GM10266 (cell line): ENCODE measurements at regions not wholly inside any gene's neighbourhood (a gene's known extent, or its start where the extent isn't known, plus 50 kb on each side); places are given as distances from the start of the nearest gene placed in this dataset.

Experiments
- DNase-seq: peaks from one replicate; pipeline ENCODE4 v3.0.0; 2012; ENCODE audit errors: extremely low spot score
- TF ChIP-seq, protein P1 (sequence below): IDR thresholded peaks from 2 replicates; pipeline ENCODE4 v1.5.1; 2012; ENCODE audit warnings: mild to moderate bottlenecking, low read depth; ENCODE audit not compliant: control insufficient read depth, insufficient read depth; ENCODE audit errors: missing control alignments

DNA sequence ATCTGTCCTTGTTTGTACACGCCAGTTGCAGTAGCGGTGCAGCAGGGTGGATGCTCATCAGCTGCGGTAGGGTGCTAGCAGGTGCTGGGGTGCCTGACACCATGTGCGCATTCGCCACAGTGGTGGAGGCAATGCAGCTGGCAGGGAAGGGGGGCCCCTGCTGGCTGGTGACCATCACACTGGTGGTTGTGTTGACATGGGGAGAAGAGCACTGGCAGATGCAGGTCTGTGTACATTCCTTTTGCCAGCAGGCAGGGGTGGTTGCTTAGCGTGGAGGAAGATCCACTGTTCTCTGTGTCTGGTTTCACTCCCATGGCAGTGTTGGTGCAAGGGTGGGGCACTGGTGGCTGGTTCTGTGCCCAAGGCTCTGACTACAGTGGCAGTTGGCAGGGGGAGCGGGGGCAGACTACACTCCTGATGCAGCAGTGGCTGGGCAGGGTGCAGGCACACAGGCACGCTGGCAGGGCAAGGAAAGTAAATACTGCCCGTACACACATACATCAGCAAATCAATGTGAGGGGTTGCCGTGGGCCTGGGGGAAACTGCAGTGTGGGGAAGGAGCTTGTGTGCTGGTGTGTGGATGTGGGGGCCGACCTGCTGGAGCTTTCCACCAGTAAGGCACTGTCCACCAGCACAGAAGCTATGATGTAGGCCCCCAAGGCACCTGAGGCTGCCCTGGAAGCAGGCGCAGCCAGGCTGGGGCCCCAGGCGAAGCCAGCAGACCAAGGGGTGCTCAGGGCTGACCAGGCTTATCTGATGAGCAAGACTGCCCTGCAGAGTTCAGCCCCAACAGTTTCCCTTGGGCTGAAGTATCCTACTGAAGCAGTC is 87.2 kb upstream of the UNC5B start:
- peak; percentile 1 for DNase-seq
- TF ChIP-seq, protein P1, sequence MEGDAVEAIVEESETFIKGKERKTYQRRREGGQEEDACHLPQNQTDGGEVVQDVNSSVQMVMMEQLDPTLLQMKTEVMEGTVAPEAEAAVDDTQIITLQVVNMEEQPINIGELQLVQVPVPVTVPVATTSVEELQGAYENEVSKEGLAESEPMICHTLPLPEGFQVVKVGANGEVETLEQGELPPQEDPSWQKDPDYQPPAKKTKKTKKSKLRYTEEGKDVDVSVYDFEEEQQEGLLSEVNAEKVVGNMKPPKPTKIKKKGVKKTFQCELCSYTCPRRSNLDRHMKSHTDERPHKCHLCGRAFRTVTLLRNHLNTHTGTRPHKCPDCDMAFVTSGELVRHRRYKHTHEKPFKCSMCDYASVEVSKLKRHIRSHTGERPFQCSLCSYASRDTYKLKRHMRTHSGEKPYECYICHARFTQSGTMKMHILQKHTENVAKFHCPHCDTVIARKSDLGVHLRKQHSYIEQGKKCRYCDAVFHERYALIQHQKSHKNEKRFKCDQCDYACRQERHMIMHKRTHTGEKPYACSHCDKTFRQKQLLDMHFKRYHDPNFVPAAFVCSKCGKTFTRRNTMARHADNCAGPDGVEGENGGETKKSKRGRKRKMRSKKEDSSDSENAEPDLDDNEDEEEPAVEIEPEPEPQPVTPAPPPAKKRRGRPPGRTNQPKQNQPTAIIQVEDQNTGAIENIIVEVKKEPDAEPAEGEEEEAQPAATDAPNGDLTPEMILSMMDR: no peak

DNA sequence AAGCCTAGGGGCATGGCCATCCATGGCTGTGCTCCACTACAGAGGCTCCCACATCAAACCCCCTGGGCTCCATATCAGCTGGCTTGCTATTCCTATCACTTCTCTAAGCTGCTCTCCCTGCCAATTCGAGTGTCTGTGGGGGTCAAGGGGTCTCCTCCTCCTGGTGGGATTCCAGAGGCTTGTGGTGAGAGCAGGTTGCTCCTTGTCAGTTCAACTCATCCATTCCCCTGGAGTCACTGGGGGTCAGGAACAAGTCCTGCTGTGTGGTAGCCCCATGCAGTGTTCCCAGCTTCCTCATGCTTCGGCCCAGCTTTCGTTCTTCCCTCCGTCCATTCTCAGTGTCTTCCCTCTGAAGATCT is 86.6 kb upstream of the UNC5B start:
- TF ChIP-seq, protein P1: no peak
- DNase-seq: peak; percentile 2

DNA sequence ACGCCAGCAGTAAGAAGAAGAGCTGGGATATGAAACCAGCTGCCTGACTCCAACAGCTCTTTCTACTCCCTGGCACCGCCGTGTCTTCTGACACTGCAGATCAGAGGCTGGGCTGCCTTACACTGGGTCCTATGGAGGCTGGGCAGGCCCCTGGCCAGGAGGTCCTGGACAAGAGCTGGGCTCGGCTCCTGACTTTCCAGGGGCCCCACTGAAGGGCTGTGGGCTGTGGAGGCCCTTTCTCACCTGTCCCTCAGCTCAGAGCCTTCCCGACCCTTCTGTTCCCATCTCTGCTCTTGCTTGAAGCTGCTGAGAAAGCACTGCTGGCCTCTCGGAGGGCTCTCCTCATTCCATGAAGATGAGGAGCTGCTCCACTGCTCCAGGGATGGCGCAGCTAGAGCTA is 85.9 kb upstream of the UNC5B start:
- no peak for DNase-seq
- TF ChIP-seq, protein P1: no peak

DNA sequence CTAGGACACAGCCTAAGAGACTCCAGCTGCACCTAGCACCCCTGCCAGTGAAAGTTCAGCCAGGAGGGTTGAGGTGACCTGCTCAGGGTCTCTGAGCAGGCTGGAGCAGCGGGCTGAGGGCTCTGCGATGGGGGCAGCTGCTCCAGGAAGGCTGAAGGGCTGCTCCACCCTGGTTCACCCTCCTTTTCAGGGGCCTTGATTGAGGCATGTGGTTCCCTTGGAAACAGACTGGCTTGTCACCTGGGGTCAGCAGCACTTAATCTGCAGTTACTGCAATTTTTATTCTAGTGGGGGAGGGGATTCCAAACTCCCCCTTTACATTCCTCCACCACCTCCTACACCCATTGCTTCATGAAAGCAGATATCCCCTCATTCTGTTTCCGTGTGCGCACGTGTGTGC is 85.3 kb upstream of the UNC5B start:
- no peak for DNase-seq
- TF ChIP-seq, protein P1: no peak

DNA sequence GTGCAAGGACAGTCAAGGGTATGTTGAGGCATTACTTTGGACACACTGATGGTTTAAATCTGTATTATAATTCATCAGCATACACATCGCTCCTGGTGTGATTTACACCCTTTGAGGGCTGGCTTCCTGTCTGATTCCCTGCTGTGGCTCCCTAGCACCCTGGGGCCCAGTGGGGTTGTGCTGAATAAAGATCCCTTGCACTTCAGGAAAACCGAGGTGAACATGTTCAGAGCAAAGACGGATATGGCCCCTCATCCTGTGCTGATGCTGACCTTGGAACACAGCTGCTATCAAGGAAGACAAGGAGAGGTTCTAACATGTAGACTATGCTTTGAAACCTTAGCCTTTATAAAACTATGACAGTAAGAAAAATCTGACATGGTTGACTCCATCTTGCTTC is 84.6 kb upstream of the UNC5B start:
- DNase-seq: no peak
- TF ChIP-seq, protein P1: no peak

DNA sequence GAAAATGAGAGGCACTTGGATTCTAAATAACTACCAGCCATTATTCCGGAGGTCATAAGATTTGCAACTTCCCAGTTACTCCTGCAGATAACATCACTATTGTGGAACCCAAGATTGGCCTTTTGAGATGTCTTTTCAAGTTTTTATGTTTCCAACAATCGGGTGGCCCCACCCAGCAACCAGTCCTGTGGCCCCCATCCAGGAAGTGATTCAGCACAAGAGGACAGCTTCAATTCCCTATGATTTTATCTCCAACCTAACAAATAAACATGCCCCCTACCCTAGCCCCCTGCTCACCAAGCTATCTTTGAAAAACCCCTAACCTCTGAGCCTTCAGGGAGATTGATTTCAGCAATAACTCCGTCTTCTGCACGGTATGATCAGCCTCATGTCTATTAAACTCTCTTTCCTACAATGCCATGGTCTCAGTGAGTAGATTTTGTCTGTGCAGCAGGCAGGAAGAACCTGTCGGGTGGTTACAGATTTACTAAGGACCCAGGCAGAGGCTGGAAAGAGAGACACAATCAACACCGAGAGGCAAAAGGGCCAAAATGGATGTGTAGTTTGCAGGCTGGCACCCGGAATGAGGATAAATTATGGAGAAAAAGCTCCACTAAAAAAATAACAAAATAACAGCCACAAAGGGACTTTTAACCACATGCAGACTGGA is 83.9 kb upstream of the UNC5B start:
- DNase-seq: no peak
- TF ChIP-seq, protein P1: no peak

DNA sequence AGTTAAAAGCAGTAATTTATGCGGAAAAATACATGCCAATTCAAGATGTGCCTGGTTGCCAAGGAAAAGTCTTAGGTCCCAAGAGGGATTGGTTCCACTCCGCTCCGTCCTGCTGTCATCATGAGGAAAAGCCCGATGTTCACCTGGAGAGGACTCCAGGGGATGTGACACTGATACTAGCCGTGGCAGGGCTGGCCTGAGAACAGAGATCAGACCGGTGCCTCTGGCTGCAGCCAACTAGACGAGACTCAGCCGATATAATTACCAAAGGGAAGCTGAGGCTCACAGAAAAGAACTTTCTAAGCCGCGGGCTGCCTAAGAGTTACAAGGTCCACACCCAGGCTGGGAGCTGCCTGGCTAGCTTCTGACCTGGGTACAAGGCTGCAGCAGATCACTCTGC is 81.3 kb upstream of the UNC5B start:
- DNase-seq: no peak
- TF ChIP-seq, protein P1: no peak
